SIG-M5 treated with dmso at 0.1 percent for 504 hours (cell line): ENCODE measurements at regions not wholly inside any gene's neighbourhood (a gene's known extent, or its start where the extent isn't known, plus 50 kb on each side); places are given as distances from the start of the nearest gene placed in this dataset.
A peak's percentile ranks its signal among the peaks of the same experiment; 100 is the strongest.
"Not testable (repeated sequence)": the region's sequence is repeated elsewhere in the genome, so short reads cannot be mapped to it uniquely, and the experiment has no call there.

Source experiments
- DNase-seq: peaks from one replicate; lab custom pipeline; 2025; ENCODE audit not compliant: unreplicated experiment; lab: John Stamatoyannopoulos, UW

GRCh38 chr2:39875182-39875913 is 96.3 kb upstream of the THUMPD2 start:
- DNase-seq: no peak

DNA sequence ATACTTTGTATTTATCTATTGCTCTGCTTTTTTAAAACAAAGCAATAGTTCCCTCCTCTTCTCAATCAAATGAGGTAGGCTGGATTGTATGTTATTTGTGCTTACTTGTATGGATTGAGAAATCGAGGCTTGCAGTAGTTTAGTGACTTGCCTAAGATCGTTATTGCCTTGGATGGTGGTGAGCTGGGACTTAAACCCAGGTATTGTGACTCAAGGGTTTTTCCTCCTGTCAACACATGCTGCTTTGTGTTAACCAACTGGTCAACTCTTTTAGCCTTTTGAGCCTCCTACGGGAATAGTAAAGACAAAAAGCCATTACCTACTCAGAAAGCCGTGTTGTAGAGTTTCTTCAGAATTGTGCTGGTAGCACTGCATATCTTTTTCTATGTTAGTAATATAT is 95.2 kb upstream of the THUMPD2 start:
- no peak for DNase-seq

- no peak for DNase-seq
Measured at GRCh38 chr2:39873586-39873985, 94.5 kb upstream of the THUMPD2 start.

DNA sequence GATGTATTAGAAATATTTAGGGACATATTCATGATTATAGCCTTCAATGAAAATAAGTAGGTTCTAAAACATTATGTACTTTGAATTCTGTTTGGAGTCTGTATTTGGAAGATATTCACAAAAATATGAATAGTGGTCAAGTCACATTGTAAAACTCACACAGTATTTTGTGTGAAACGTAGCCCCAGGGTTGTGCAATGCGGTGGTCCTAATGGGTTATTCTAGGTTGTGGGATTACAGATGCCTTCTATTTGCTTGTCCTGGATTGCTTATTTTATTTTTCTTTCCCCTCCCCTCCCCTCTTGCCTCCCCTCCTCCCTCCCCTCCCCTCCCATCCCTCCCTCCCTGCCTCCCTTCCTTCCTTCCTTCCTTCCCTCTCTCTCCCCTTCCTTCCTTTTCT is 93.7 kb upstream of the THUMPD2 start:
- DNase-seq: no peak

- no peak for DNase-seq
Measured at GRCh38 chr2:39871291-39871761, 92.3 kb upstream of the THUMPD2 start.

- no peak for DNase-seq
Measured at GRCh38 chr2:39870871-39871270, 91.8 kb upstream of the THUMPD2 start.

DNA sequence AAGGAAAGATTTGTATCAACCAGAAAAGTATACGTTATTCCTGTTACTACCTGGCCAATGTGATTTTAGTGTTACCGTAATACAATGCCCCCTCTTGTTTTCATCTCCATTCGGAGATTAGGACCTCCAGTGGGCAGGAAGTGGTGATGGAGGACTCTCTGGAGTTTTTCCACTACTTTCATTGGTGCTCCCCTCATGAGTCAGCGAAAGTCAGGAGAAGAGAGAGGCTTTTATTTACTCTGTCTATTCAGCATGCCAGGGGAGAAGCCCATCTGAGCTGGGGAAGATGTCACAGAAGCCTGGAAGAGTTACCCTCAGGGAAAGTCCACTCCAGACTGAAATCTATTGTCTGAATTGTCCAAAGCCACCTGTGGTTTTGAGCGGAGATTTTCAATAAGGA is 88.2 kb upstream of the THUMPD2 start:
- no peak for DNase-seq

- no peak for DNase-seq
Measured at GRCh38 chr2:39865751-39866150, 86.7 kb upstream of the THUMPD2 start.

DNA sequence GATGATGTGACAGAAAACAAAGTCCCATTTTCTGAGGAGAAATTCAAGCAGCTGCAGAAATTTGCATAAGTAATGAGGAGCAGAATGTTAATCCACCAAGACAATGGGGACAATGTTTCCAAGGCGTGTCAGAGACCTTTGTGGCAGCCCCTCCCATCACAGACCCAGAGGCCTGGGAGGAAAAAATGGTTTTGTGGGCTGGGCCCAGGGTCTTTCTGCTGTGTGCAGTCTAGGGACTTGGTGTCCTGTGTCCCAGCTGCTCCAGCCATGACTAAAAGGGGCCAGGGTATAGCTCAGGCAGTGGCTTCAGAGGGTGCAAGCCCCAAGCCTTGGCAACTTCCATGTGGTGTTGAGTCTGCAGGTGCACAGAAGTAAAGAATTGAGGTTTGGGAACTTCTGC is 84.6 kb upstream of the THUMPD2 start:
- not testable (repeated sequence) for DNase-seq

- DNase-seq: no peak
Measured at GRCh38 chr2:39860538-39860937, 81.5 kb upstream of the THUMPD2 start.

GRCh38 chr2:39858677-39859076 is 79.6 kb upstream of the THUMPD2 start:
- DNase-seq: no peak

DNA sequence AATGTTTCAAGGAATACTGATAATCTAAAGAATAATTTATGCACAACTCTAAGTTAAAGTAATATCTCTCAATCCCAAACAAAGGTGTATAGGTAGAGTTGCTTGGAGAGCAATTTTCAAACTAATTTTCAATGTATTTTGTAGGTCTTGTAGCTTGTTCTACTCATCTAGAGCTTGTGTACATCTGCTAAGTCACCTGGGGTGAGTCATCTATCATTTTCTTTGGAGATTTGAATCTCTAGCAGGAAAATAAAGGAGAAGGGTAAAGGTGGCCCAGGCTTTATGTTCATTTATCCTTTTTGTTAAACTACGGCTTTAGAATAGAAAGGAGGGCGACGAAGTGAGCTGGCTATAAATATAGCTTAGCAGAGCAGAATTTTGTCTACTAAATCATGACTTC is 76.8 kb upstream of the THUMPD2 start:
- DNase-seq: no peak

- DNase-seq: no peak
Measured at GRCh38 chr2:39854771-39855170, 75.7 kb upstream of the THUMPD2 start.

GRCh38 chr2:39852831-39853230 is 73.8 kb upstream of the THUMPD2 start:
- no peak for DNase-seq

GRCh38 chr2:39851651-39852110 is 72.6 kb upstream of the THUMPD2 start:
- no peak for DNase-seq

- no peak for DNase-seq
Measured at GRCh38 chr2:39851251-39851650, 72.2 kb upstream of the THUMPD2 start.

DNA sequence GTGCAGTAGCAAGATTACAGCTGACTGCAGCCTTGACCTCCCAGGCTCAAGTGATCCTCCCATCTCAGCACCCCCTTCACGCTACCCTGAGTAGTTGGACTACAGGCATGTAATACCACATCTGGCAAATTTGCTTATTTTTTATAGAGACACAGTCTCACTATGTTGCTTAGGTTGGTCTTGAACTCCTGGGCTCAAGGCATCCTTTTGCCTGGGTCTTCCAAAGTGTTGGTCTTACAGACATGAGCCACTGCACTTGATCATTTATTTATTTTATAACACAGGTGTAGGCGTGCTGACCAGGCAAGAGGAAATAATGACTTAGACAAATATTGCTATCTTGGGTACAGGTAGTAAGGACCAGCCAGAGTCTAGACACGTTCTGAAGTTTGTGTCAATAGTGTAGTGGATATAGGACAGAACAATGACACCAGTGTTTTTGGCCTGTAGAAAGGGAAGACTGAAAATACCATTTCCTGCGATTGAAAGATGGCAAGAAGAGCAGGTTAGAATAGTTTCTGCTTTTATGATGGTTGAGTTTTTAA is 71.0 kb upstream of the THUMPD2 start:
- no peak for DNase-seq

DNA sequence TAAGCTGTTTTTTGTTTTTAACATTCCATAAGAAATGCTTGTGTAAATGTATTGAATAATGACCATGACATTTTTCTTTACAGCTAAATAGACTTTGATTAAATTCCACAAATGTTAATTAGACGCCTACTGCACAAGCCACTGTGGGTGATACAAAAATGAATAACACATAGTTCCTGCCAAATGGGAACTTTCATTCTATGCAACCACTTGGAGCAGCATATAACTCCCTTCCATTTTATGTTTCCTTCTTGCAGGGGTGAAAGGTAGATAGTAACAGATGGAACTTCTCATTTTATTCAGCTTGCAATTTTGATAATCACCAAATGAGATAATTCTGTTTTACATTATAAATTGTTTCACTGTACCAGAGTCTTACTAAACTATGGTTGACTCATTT is 70.0 kb upstream of the THUMPD2 start:
- DNase-seq: no peak

- DNase-seq: peak; percentile 22
Measured at GRCh38 chr2:39845460-39846146, 66.5 kb upstream of the THUMPD2 start.

DNA sequence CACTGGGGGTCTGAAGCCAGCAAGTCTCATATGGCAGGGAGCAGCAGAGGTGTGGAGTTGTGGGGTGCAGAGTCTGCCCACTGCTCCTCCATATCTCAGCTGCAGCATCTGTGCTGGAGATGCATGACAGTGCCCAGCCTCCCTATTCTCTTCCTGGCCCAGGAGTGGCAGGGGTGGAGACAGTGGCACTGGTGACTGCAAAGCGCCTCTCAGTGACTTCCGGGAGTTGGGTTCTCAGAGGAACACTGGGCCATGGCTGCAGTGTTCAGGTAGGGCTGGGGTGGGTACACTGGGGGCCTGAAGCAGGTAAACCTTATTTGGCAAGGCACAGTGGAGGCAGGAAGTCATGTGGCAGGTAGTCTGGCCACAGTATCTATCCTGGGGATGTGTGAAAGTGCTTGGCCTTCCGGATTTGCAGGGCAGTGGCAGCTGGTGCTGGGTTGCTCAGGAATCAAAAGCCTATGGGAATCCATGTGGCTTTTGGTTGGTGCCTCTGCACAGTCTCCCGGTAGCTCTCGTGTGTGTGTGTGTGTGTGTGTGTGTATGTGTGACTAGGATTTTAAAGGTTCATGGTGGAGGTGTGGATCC is 60.3 kb upstream of the THUMPD2 start:
- DNase-seq: no peak

GRCh38 chr2:39838589-39838988 is 59.5 kb upstream of the THUMPD2 start:
- no peak for DNase-seq
